CD4-positive, CD25-positive, alpha-beta regulatory T cell (primary cell): ENCODE measurements at regions not wholly inside any gene's neighbourhood (a gene's known extent, or its start where the extent isn't known, plus 50 kb on each side); places are given as distances from the start of the nearest gene placed in this dataset.

Source experiments
- ATAC-seq, 2 donors: fragments of 150-1000 bp; cut with Tn5 transposase; one replicate each; pipeline ENCODE4 v1.10.0; 2021; ENCODE audit warnings: low read depth in 2 of 2, moderate number of reproducible peaks in 2 of 2, moderate library complexity in 1 of 2
- DNase-seq, 3 donors: peaks; one replicate each; pipeline versions ENCODE4 v3.0.0 to v3.0.0-alpha.2; 2012 to 2022; ENCODE audit warnings: mixed read lengths in 1 of 3
- H3K27ac ChIP-seq: one replicate; pipeline ENCODE4 v1.7.0; 2013; ENCODE audit warnings: mild to moderate bottlenecking, low read length; ENCODE audit not compliant: insufficient read depth, poor library complexity, severe bottlenecking
- H3K27me3 ChIP-seq: one replicate; pipeline ENCODE4 v1.7.0; 2013; ENCODE audit warnings: low read length; ENCODE audit not compliant: control insufficient read depth, insufficient read depth
- H3K36me3 ChIP-seq: one replicate; pipeline ENCODE4 v1.7.0; 2013; ENCODE audit warnings: mild to moderate bottlenecking, low read length, moderate library complexity; ENCODE audit not compliant: control insufficient read depth, insufficient read depth
- H3K4me1 ChIP-seq: 2 replicates; pipeline ENCODE4 v1.7.0; 2013; ENCODE audit warnings: mild to moderate bottlenecking, low read length; ENCODE audit not compliant: insufficient read depth, control insufficient read depth, poor library complexity, severe bottlenecking
- H3K4me3 ChIP-seq: one replicate; pipeline ENCODE4 v1.7.0; 2013; ENCODE audit warnings: low read depth, mild to moderate bottlenecking, low read length, moderate library complexity
- H3K9me3 ChIP-seq, 2 experiments: 1 replicate in 1 of 2; 2 replicates in 1 of 2; pipeline ENCODE4 v1.7.0; 2013; ENCODE audit warnings: low read length in 2 of 2, mild to moderate bottlenecking in 1 of 2, moderate library complexity in 1 of 2; ENCODE audit not compliant: control insufficient read depth in 2 of 2
- H3K27ac Mint-ChIP-seq, 3 donors: one replicate each; pipeline ENCODE4 v1.8.0; 2020 to 2022; ENCODE audit warnings: mild to moderate bottlenecking in 3 of 3, mixed read lengths in 3 of 3, moderate library complexity in 2 of 3
- H3K27me3 Mint-ChIP-seq: one replicate; pipeline ENCODE4 v1.8.0; 2022; ENCODE audit warnings: mild to moderate bottlenecking, mixed read lengths
- H3K36me3 Mint-ChIP-seq: one replicate; pipeline ENCODE4 v1.8.0; 2020; ENCODE audit warnings: mixed read lengths
- H3K4me1 Mint-ChIP-seq, 4 donors: one replicate each; pipeline ENCODE4 v1.8.0; 2020 to 2022; ENCODE audit warnings: mixed read lengths in 4 of 4, mild to moderate bottlenecking in 1 of 4
- H3K4me3 Mint-ChIP-seq, 4 donors: one replicate each; pipeline ENCODE4 v1.8.0; 2020 to 2022; ENCODE audit warnings: mild to moderate bottlenecking in 4 of 4, mixed read lengths in 4 of 4, moderate library complexity in 3 of 4
- H3K9me3 Mint-ChIP-seq, 7 donors: one replicate each; pipeline ENCODE4 v1.8.0; 2020 to 2022; ENCODE audit warnings: mixed read lengths in 7 of 7, mild to moderate bottlenecking in 3 of 7, moderate library complexity in 2 of 7

DNA sequence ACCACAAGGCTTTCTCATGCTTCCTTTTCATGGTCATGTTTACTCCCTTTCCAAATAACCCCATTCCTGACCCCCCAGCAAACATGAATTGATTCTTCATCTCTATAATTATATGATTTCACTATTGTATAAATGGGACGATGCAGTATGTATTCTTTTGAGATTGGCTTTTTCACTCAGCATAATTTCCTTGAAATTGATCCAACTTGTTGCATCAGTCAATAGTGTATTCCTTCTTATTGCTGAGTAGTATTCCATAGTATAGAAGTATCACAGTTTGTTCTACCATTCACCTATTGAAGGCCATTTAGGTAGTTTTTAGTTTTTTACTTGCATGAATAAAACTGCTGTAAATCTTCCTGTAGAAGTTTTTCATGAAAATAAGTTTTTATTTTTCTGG, 264.7 kb downstream of the BAMBI start:
- Mint-ChIP-seq H3K27ac (no peak overlapping the region), H3K9me3 (peaks cover 0 to 5% (median 0%) of the 10 kb centered on the region in 7 donors), H3K36me3 (no peaks in the 10 kb centered on the region), H3K27me3 (no peaks in the 10 kb centered on the region), H3K4me1 (no peaks in the 10 kb centered on the region), H3K4me3 (no peak overlapping the region)
- Histone ChIP-seq H3K27ac (no peak overlapping the region), H3K4me3 (no peak overlapping the region), H3K36me3 (no peaks in the 10 kb centered on the region), H3K4me1 (no peaks in the 10 kb centered on the region), H3K9me3 (no peaks in the 10 kb centered on the region), H3K27me3 (no peaks in the 10 kb centered on the region)
- ATAC-seq (no peak), DNase-seq (no peak)

- H3K27ac Mint-ChIP-seq, result no peak overlapping the region
- no peak for DNase-seq
- H3K4me1 Mint-ChIP-seq, result no peaks in the 10 kb centered on the region
- no peak overlapping the region for H3K4me3 Mint-ChIP-seq
- peaks cover 0 to 2% (median 0%) of the 10 kb centered on the region in 7 donors for H3K9me3 Mint-ChIP-seq
- Histone ChIP-seq H3K4me3 (no peak overlapping the region), H3K36me3 (no peaks in the 10 kb centered on the region), H3K27ac (no peak overlapping the region), H3K4me1 (no peaks in the 10 kb centered on the region), H3K27me3 (peaks cover 2% of the 10 kb centered on the region), H3K9me3 (no peaks in the 10 kb centered on the region)
- no peak for ATAC-seq
- peaks cover 7% of the 10 kb centered on the region for H3K27me3 Mint-ChIP-seq
- no peaks in the 10 kb centered on the region for H3K36me3 Mint-ChIP-seq
Measured at GRCh38 chr10:28945959-28946358, 268.6 kb downstream of the BAMBI start.

GRCh38 chr10:28946479-28946878, 269.2 kb downstream of the BAMBI start:
- ATAC-seq (no peak), DNase-seq (no peak)
- H3K4me3 ChIP-seq, result no peak overlapping the region
- H3K27ac ChIP-seq, result no peak overlapping the region
- H3K27me3 ChIP-seq, result peaks cover 2% of the 10 kb centered on the region
- Mint-ChIP-seq H3K27me3 (peaks cover 7% of the 10 kb centered on the region), H3K27ac (no peak overlapping the region), H3K36me3 (no peaks in the 10 kb centered on the region), H3K4me3 (no peak overlapping the region), H3K4me1 (no peaks in the 10 kb centered on the region), H3K9me3 (peaks cover 0 to 2% (median 0%) of the 10 kb centered on the region in 7 donors)
- H3K4me1 ChIP-seq, result no peaks in the 10 kb centered on the region
- H3K36me3 ChIP-seq, result no peaks in the 10 kb centered on the region
- H3K9me3 ChIP-seq, result no peaks in the 10 kb centered on the region

DNA sequence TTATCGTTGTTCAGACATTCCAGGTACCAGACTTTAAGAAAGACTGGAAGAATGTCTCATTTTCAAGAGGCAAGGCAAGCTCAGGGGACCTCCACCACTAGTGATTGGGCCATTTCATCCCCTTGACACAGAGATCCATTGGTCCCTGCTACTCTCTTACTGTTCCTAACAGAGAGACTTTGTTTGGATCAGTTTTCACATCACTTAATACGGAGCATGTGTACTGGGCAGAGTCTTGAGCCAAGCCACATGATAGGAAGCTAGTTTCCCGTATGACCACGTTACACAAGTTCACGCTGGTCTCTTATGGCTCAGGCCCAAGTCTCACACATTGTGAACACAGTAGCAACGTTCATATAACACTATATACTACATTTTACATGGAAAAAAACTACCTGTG, 269.9 kb downstream of the BAMBI start:
- Mint-ChIP-seq H3K9me3 (peaks cover 0 to 2% (median 0%) of the 10 kb centered on the region in 7 donors), H3K36me3 (no peaks in the 10 kb centered on the region), H3K27ac (no peak overlapping the region), H3K4me1 (no peaks in the 10 kb centered on the region), H3K27me3 (peaks cover 10% of the 10 kb centered on the region), H3K4me3 (no peak overlapping the region)
- no peak overlapping the region for H3K4me3 ChIP-seq
- ATAC-seq (no peak), DNase-seq (no peak)
- no peaks in the 10 kb centered on the region for H3K4me1 ChIP-seq
- H3K9me3 ChIP-seq, result no peaks in the 10 kb centered on the region
- peaks cover 2% of the 10 kb centered on the region for H3K27me3 ChIP-seq
- no peak overlapping the region for H3K27ac ChIP-seq
- H3K36me3 ChIP-seq, result no peaks in the 10 kb centered on the region

GRCh38 chr10:28948046-28948445, 270.7 kb downstream of the BAMBI start:
- H3K27ac ChIP-seq, result no peak overlapping the region
- H3K9me3 ChIP-seq, result no peaks in the 10 kb centered on the region
- DNase-seq (no peak), ATAC-seq (no peak)
- H3K36me3 ChIP-seq, result no peaks in the 10 kb centered on the region
- Mint-ChIP-seq H3K36me3 (no peaks in the 10 kb centered on the region), H3K4me1 (no peaks in the 10 kb centered on the region), H3K27me3 (peaks cover 11% of the 10 kb centered on the region), H3K4me3 (no peak overlapping the region), H3K9me3 (peaks cover 0 to 3% (median 0%) of the 10 kb centered on the region in 7 donors), H3K27ac (no peak overlapping the region)
- H3K27me3 ChIP-seq, result peaks cover 2% of the 10 kb centered on the region
- H3K4me3 ChIP-seq, result no peak overlapping the region
- H3K4me1 ChIP-seq, result no peaks in the 10 kb centered on the region

GRCh38 chr10:28949005-28950004, 272.0 kb downstream of the BAMBI start:
- H3K36me3 Mint-ChIP-seq, result no peaks in the 10 kb centered on the region
- peaks cover 0 to 3% (median 0%) of the 10 kb centered on the region in 7 donors for H3K9me3 Mint-ChIP-seq
- Histone ChIP-seq H3K27ac (no peak overlapping the region), H3K36me3 (no peaks in the 10 kb centered on the region), H3K4me1 (no peaks in the 10 kb centered on the region), H3K4me3 (no peak overlapping the region), H3K9me3 (no peaks in the 10 kb centered on the region), H3K27me3 (peaks cover 2% of the 10 kb centered on the region)
- no peak overlapping the region for H3K4me3 Mint-ChIP-seq
- H3K27me3 Mint-ChIP-seq, result peaks cover 17% of the 10 kb centered on the region
- ATAC-seq, result no peak
- no peak overlapping the region for H3K27ac Mint-ChIP-seq
- H3K4me1 Mint-ChIP-seq, result no peaks in the 10 kb centered on the region
- DNase-seq, result no peak

DNA sequence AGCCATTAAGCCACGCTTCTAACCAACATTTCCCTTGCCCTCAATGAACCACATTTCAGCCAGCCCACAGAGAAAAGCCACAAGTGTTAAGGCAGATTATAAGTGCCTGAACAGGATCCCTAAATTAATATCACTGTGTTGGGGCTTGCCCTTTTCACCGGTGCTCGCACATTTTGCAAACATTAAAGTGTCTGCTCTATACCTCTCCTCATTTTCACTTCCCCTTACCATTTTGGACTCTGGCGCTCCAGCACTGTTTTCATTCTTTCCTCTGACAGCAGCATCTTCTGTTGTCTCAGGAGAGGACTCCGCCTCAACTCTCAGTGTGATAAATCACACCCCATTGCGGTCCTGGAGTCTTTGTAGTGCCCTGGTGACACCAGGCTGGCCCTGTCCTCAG, 274.2 kb downstream of the BAMBI start:
- Histone ChIP-seq H3K36me3 (no peaks in the 10 kb centered on the region), H3K4me1 (no peaks in the 10 kb centered on the region), H3K27me3 (peaks cover 2% of the 10 kb centered on the region), H3K9me3 (no peaks in the 10 kb centered on the region), H3K4me3 (no peak overlapping the region), H3K27ac (no peak overlapping the region)
- Mint-ChIP-seq H3K27ac (no peak overlapping the region), H3K4me3 (no peak overlapping the region), H3K36me3 (no peaks in the 10 kb centered on the region), H3K4me1 (no peaks in the 10 kb centered on the region), H3K9me3 (peaks cover 0 to 3% (median 0%) of the 10 kb centered on the region in 7 donors), H3K27me3 (peaks cover 17% of the 10 kb centered on the region)
- DNase-seq (no peak), ATAC-seq (no peak)

DNA sequence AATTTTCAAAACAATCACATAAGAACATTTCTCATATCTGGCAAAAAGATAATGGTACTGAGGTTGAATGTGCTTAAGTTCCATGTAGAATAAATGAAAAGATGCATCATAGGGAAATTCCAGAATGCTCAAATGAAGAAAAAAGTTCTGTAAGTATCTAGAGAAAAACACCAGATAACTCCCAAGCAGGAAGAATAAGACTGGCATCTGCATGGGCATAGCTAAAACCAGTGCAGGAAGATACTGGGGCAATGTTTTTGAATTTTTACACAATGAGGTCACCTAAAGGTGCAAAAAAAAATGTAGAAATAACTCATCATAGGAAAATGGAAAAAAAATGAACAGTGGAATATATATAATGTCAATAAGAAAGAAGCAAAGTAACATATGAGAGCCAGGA, 275.2 kb downstream of the BAMBI start:
- H3K9me3 Mint-ChIP-seq, result peaks cover 0 to 4% (median under 1%) of the 10 kb centered on the region in 7 donors
- Histone ChIP-seq H3K27me3 (peaks cover 2% of the 10 kb centered on the region), H3K4me1 (no peaks in the 10 kb centered on the region), H3K27ac (no peak overlapping the region), H3K36me3 (no peaks in the 10 kb centered on the region), H3K9me3 (no peaks in the 10 kb centered on the region), H3K4me3 (no peak overlapping the region)
- peaks cover 17% of the 10 kb centered on the region for H3K27me3 Mint-ChIP-seq
- H3K4me1 Mint-ChIP-seq, result no peaks in the 10 kb centered on the region
- no peak for ATAC-seq
- no peaks in the 10 kb centered on the region for H3K36me3 Mint-ChIP-seq
- H3K27ac Mint-ChIP-seq, result no peak overlapping the region
- no peak for DNase-seq
- H3K4me3 Mint-ChIP-seq, result no peak overlapping the region
